K562 (cell line): ENCODE measurements at regions not wholly inside any gene's neighbourhood (a gene's known extent, or its start where the extent isn't known, plus 50 kb on each side); places are given as distances from the start of the nearest gene placed in this dataset.

Experiments used
- CBX1 ChIP-seq: sonication (generic); IDR thresholded peaks from 2 replicates; pipeline ENCODE4 v1.6.1; 2016; ENCODE audit warnings: antibody characterized with exemption, low read depth, mild to moderate bottlenecking
- EHMT2 ChIP-seq: fragments of 450-650 bp; IDR thresholded peaks from 2 replicates; pipeline ENCODE4 v1.6.1; 2018; ENCODE audit warnings: antibody characterized with exemption
- ETV6 ChIP-seq, 3 experiments: fragments of 150-350 bp in 1 of 3; sonication (generic) in 1 of 3; formaldehyde crosslinking in 1 of 3; IDR thresholded peaks; 2 replicates each; pipeline versions ENCODE4 v1.6.1 to v1.8.0; 2014 to 2022; ENCODE audit warnings: borderline replicate concordance in 2 of 3, low read depth in 2 of 3, antibody characterized with exemption in 1 of 3, low read length in 1 of 3, mild to moderate bottlenecking in 1 of 3, missing genetic modification reagents in 1 of 3
- FOXP4 ChIP-seq: sonication (generic); formaldehyde crosslinking; IDR thresholded peaks from 2 replicates; pipeline ENCODE4 v1.8.0; 2022; ENCODE audit warnings: mild to moderate bottlenecking, missing genetic modification reagents, borderline replicate concordance
- HDAC3 ChIP-seq: fragments of 450-650 bp; IDR thresholded peaks from 2 replicates; pipeline ENCODE4 v1.6.1; 2018; ENCODE audit warnings: borderline replicate concordance, mild to moderate bottlenecking, moderate library complexity; ENCODE audit not compliant: partially characterized antibody
- HSF4 ChIP-seq: fragments of 250-450 bp; sonication (Bioruptor Pico); IDR thresholded peaks from 2 replicates; pipeline ENCODE4 v2.1.2; 2022; ENCODE audit warnings: mild to moderate bottlenecking, moderate library complexity, borderline replicate concordance
- JUN ChIP-seq, 2 experiments: sonication (generic) in 1 of 2; formaldehyde crosslinking in 1 of 2; IDR thresholded peaks; 2 replicates each; pipeline versions ENCODE4 v1.6.1 to v1.8.0; 2012 to 2022; ENCODE audit warnings: borderline replicate concordance in 2 of 2, mild to moderate bottlenecking in 2 of 2, improper control_type of control experiment in 1 of 2, low read depth in 1 of 2, low read length in 1 of 2, missing genetic modification reagents in 1 of 2
- KLF16 ChIP-seq: IDR thresholded peaks from 2 replicates; pipeline ENCODE4 v1.6.1; 2016; ENCODE audit warnings: antibody characterized with exemption
- MAFG ChIP-seq: fragments of 450-650 bp; conservative IDR thresholded peaks from 2 replicates; pipeline ENCODE4 v1.6.1; 2016; ENCODE audit warnings: missing genetic modification characterization, missing compliant biosample characterization
- MLX ChIP-seq, 2 experiments: fragments of 450-650 bp in 1 of 2; sonication (generic) in 1 of 2; formaldehyde crosslinking; conservative IDR thresholded peaks; 2 replicates each; pipeline versions ENCODE4 v1.4.0 to v1.8.1; 2020 to 2022; ENCODE audit warnings: mild to moderate bottlenecking in 1 of 2, missing genetic modification reagents in 1 of 2
- PTTG1 ChIP-seq: fragments of 450-650 bp; IDR thresholded peaks from 2 replicates; pipeline ENCODE4 v1.6.1; 2016; ENCODE audit warnings: low read depth, mild to moderate bottlenecking, missing genetic modification characterization, missing compliant biosample characterization
- SIN3B ChIP-seq: fragments of 450-650 bp; IDR thresholded peaks from 2 replicates; pipeline ENCODE4 v1.6.1; 2017; ENCODE audit warnings: low read depth, mild to moderate bottlenecking, moderate library complexity
- SMARCA4 ChIP-seq: fragments of 450-650 bp; IDR thresholded peaks from 2 replicates; pipeline ENCODE4 v1.6.1; 2016
- SRSF9 ChIP-seq: fragments of 200-400 bp; formaldehyde crosslinking; IDR thresholded peaks from 2 replicates; pipeline ENCODE4 v1.6.1; 2017; ENCODE audit warnings: low read depth, low read length, borderline replicate concordance
- TCF3 ChIP-seq: sonication (generic); formaldehyde crosslinking; IDR thresholded peaks from 2 replicates; pipeline ENCODE4 v1.4.0; 2020; ENCODE audit warnings: mild to moderate bottlenecking, missing genetic modification reagents
- THRAP3 ChIP-seq: fragments of 450-650 bp; IDR thresholded peaks from 2 replicates; pipeline ENCODE4 v1.6.1; 2016; ENCODE audit warnings: mild to moderate bottlenecking, inconsistent platforms, borderline replicate concordance
- XRCC3 ChIP-seq: fragments of 450-650 bp; IDR thresholded peaks from 2 replicates; pipeline ENCODE4 v1.6.1; 2017; ENCODE audit warnings: mild to moderate bottlenecking, moderate library complexity
- ZFP36 ChIP-seq: fragments of 150-350 bp; IDR thresholded peaks from 2 replicates; pipeline ENCODE4 v1.6.1; 2018; ENCODE audit warnings: low read length, low read depth; ENCODE audit not compliant: partially characterized antibody
- ZNF398 ChIP-seq: fragments of 250-450 bp; sonication (Bioruptor Pico); IDR thresholded peaks from 2 replicates; pipeline ENCODE4 v1.8.0; 2021; ENCODE audit warnings: moderate library complexity, mild to moderate bottlenecking, inconsistent platforms

GRCh38 chr15:84112025-84112424, 123.5 kb upstream of the GOLGA6L4 start (continued):
- TF ChIP-seq ZNF398 (CRISPR knock-in tag), result no peak
- no peak for TF ChIP-seq SRSF9
- TF ChIP-seq ETV6 (IDR thresholded peaks at IDR 0.05; ENCODE audit: borderline replicate concordance in 1 of 2, low read depth in 2 of 2, low read length in 1 of 2), result no peak
- no peak for TF ChIP-seq ETV6 (CRISPR knock-in tag; IDR thresholded peaks at IDR 0.05; ENCODE audit: borderline replicate concordance)
- TF ChIP-seq EHMT2, result no peak
- no peak for TF ChIP-seq KLF16
- TF ChIP-seq TCF3, result no peak
- TF ChIP-seq FOXP4, result no peak
- peak; percentile 83 for TF ChIP-seq MAFG (tag)
- TF ChIP-seq SMARCA4, result peak; percentile 54; the same call in 1 of the 2 replicates
- no peak for TF ChIP-seq SIN3B
- no peak for TF ChIP-seq MLX (CRISPR knock-in tag; conservative IDR thresholded peaks at IDR 0.05)
- no peak for TF ChIP-seq HSF4
- TF ChIP-seq ZFP36, result no peak
- no peak for TF ChIP-seq CBX1
- no peak for TF ChIP-seq THRAP3
- TF ChIP-seq JUN (IDR thresholded peaks at IDR 0.05; ENCODE audit: borderline replicate concordance, low read depth, low read length), result peak; percentile 67
- no peak for TF ChIP-seq JUN (CRISPR knock-in tag; IDR thresholded peaks at IDR 0.05; ENCODE audit: borderline replicate concordance)
- TF ChIP-seq PTTG1, result no peak
- TF ChIP-seq XRCC3, result no peak
- no peak for TF ChIP-seq HDAC3
